HEK293 (cell line): ENCODE measurements at regions not wholly inside any gene's neighbourhood (a gene's known extent, or its start where the extent isn't known, plus 50 kb on each side); places are given as distances from the start of the nearest gene placed in this dataset.

Experiments
- ZNF174 ChIP-seq: fragments of 450-650 bp; formaldehyde crosslinking; IDR thresholded peaks from 2 replicates; pipeline ENCODE4 v1.5.0; 2017; ENCODE audit warnings: missing biosample characterization, mild to moderate bottlenecking, missing genetic modification characterization
- ZNF585B ChIP-seq: fragments of 450-650 bp; formaldehyde crosslinking; IDR thresholded peaks from 2 replicates; pipeline ENCODE4 v1.5.1; 2016; ENCODE audit warnings: missing biosample characterization, missing genetic modification characterization
- TF ChIP-seq, protein P1 (sequence below): fragments of 450-650 bp; formaldehyde crosslinking; IDR thresholded peaks from 2 replicates; pipeline ENCODE4 v1.5.1; 2017; ENCODE audit warnings: missing biosample characterization, missing genetic modification characterization
- TF ChIP-seq, protein P2 (sequence below): fragments of 450-650 bp; formaldehyde crosslinking; IDR thresholded peaks from 2 replicates; pipeline ENCODE4 v1.5.1; 2016; ENCODE audit warnings: missing biosample characterization, missing genetic modification characterization

- TF ChIP-seq ZNF585B = no peak
- TF ChIP-seq, protein P1, sequence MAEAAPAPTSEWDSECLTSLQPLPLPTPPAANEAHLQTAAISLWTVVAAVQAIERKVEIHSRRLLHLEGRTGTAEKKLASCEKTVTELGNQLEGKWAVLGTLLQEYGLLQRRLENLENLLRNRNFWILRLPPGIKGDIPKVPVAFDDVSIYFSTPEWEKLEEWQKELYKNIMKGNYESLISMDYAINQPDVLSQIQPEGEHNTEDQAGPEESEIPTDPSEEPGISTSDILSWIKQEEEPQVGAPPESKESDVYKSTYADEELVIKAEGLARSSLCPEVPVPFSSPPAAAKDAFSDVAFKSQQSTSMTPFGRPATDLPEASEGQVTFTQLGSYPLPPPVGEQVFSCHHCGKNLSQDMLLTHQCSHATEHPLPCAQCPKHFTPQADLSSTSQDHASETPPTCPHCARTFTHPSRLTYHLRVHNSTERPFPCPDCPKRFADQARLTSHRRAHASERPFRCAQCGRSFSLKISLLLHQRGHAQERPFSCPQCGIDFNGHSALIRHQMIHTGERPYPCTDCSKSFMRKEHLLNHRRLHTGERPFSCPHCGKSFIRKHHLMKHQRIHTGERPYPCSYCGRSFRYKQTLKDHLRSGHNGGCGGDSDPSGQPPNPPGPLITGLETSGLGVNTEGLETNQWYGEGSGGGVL (tag by site-specific recombination) = no peak
- no peak for TF ChIP-seq ZNF174 (tag by site-specific recombination)
- TF ChIP-seq, protein P2, sequence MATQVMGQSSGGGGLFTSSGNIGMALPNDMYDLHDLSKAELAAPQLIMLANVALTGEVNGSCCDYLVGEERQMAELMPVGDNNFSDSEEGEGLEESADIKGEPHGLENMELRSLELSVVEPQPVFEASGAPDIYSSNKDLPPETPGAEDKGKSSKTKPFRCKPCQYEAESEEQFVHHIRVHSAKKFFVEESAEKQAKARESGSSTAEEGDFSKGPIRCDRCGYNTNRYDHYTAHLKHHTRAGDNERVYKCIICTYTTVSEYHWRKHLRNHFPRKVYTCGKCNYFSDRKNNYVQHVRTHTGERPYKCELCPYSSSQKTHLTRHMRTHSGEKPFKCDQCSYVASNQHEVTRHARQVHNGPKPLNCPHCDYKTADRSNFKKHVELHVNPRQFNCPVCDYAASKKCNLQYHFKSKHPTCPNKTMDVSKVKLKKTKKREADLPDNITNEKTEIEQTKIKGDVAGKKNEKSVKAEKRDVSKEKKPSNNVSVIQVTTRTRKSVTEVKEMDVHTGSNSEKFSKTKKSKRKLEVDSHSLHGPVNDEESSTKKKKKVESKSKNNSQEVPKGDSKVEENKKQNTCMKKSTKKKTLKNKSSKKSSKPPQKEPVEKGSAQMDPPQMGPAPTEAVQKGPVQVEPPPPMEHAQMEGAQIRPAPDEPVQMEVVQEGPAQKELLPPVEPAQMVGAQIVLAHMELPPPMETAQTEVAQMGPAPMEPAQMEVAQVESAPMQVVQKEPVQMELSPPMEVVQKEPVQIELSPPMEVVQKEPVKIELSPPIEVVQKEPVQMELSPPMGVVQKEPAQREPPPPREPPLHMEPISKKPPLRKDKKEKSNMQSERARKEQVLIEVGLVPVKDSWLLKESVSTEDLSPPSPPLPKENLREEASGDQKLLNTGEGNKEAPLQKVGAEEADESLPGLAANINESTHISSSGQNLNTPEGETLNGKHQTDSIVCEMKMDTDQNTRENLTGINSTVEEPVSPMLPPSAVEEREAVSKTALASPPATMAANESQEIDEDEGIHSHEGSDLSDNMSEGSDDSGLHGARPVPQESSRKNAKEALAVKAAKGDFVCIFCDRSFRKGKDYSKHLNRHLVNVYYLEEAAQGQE (tag by site-specific recombination) = no peak
These were observed 229.9 kb downstream of the TGFB2 start for GRCh38 chr1:218575079-218575478.
